HG02798 (cell line): ENCODE measurements at regions not wholly inside any gene's neighbourhood (a gene's known extent, or its start where the extent isn't known, plus 50 kb on each side); places are given as distances from the start of the nearest gene placed in this dataset.

Experiments used
- ATAC-seq: cut with Tn5 transposase; IDR thresholded peaks from one replicate; pipeline ENCODE4 v1.9.1; 2021; ENCODE audit warnings: mild to moderate bottlenecking; ENCODE audit not compliant: unreplicated experiment, poor library complexity

- no peak for ATAC-seq
These were observed 536.0 kb downstream of the NPHP4 start for GRCh38 chr1:5456090-5456811.

GRCh38 chr1:5455651-5456050 is 536.6 kb downstream of the NPHP4 start:
- ATAC-seq: no peak

GRCh38 chr1:5455056-5455455 is 537.2 kb downstream of the NPHP4 start:
- ATAC-seq: no peak

GRCh38 chr1:5453347-5453746 is 538.9 kb downstream of the NPHP4 start:
- no peak for ATAC-seq

GRCh38 chr1:5451671-5452070 is 540.6 kb downstream of the NPHP4 start:
- no peak for ATAC-seq

- ATAC-seq: no peak
These were observed 543.7 kb downstream of the NPHP4 start for GRCh38 chr1:5448486-5448885.

- no peak for ATAC-seq
These were observed 544.7 kb downstream of the NPHP4 start for GRCh38 chr1:5447503-5447960.

DNA sequence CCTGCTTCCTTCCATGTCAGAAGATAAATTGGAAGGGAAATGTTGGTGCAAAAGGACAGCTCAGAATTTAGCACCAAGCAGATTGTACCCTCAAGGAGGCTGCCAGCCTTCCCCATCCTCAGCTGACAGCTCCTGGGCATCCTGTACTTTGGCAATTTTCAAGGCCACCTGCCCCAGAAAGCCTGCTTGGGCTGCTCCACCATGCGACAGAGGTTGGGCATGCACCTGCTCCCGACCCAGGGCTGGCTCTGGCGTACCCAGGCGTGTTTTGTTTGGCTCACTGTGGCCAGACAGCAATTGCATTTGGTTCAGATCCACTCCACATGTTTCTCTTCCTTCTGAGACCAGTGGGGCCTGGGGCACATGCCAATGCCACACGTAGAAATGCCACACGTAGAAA is 547.8 kb downstream of the NPHP4 start:
- ATAC-seq: no peak

DNA sequence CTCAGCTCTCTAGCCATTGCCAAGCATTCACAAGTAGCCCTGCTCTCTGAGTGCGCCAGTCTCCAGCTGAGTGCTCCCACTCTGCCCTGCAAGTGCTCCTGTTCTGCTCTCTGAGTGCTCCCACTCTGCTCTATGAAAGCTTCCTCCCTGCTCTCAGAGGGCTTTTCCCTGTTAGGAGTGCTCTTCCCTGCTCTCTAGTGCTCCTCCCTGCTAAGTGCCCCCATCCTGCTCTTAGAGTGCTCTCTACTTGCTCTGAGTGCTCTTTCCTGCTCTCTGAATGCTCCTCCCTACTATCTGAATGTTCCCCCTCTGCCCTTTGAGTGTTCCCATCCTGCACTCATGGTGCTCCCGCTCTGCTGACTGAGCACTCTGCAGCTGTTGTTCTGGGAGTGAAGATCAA is 555.4 kb downstream of the NPHP4 start:
- no peak for ATAC-seq

DNA sequence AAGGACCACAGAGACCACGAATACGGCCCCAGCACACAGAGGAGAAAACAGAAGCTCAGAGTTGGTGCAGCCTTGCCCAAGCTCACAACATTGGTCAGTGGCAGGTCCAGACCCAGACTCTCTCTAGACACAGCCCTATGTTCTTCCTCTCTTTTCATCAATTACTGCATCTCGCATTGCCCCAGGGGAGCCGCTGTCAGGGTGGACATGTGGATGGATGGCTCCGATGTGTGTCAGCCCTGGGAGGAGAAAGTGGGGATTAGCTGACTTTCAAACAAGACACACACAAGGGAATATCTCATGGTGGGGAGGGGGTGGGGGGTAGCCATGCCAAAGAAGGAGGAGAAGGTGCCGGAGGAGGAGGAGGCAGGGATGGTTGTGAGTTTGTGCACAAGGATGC is 556.8 kb downstream of the NPHP4 start:
- ATAC-seq: no peak

GRCh38 chr1:5432436-5432835 is 559.8 kb downstream of the NPHP4 start:
- ATAC-seq: no peak

DNA sequence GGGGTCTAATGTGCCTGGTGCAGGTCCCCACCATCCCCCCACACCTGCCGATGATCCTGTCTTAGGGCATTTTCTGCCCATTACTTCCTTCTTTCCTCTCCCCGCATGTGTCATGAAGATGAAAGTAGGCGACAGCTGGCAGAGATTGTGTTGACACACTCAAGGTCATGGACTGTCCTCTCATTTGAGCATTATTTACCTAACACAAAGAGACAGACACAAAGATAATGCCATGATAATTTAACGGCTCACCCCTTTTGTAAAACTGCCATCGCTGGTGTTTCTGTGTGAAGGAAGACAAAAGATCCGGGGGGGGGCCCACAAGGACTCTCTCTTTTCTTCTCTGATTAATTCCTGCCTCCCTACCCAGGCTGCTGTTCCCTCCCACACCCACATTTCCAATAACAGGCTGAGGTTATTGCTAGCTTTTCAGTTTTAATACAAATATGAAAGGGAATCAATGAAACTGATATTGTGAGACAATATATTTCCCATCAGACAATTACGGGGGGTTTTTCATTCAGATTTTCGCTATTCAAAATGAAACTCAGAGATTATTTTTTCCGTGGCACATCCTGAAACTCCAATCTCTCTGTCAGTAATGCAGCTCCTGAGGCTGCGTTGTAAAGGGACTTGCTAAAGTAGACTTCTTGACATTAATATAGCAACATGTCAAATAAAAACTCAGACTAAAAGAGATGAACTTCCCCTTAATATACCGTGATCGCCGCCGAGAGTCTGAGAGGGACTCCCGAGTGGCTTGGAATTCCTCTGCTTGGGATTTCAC is 561.1 kb downstream of the NPHP4 start:
- no peak for ATAC-seq

DNA sequence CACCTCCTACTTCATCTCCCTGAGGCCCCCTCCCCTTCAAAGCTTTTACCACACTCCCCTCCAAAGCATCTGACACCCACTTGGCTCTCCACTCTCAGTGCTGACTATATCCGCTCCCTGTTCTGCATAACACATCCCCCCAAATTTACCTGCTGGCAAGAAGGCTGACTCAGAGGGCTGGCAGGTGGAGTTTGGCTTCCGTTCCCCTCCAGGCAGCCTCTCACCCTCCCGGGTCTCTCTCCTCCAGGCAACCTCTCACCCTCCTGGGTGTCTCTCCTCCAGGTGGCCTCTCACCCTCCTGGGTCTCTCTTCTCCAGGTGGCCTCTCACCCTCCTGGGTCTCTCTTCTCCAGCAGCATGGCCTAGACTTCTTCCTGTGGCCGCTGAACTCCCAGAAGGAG is 562.1 kb downstream of the NPHP4 start:
- no peak for ATAC-seq

DNA sequence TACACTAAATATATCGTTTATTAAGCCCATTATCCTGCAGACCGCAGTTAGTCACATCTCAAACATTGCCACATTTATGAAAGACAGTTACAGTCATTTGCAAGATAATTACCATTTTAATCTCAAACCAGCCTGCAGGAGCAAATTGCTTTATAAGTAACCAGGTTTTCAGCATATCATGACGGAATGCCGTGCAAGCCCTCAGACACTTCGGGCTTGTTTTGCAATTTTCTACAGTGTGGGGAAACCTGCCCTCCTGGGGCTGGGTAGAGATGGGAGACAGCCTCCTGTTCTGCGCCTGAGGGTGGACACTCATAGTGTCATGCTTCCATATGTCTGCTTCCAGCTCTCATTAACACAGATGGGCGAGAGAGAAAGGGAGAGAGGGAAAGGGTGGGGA is 563.9 kb downstream of the NPHP4 start:
- ATAC-seq: no peak

DNA sequence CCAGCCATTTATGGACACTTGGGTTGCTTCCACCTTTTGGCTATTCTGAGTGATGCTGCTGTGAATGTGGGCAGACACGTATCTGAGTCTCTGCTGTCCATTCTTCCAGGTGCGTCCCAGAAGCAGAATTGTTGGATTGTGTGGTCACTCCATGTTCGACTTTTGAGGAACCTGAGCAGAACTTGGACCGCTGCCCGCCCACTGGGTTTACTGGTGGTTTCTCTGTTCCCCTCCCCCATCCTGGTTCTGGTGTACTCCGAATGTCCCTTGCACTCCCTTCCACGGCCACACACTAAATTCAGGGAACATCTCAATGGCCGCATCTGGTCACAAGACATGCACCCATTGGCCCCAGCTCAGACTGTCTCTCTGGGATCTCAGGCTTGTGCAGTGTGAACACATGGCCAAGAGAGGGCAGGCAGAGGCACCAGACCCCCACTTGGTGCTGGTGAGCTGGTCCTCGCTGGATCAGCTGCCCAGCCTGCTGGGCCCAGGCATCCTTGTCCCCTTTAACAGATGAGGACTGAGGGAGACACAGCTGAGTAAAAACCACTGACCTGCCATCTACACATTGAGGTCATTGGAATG is 565.1 kb downstream of the NPHP4 start:
- ATAC-seq: no peak

GRCh38 chr1:5424802-5425703 is 567.2 kb downstream of the NPHP4 start:
- no peak for ATAC-seq

- no peak for ATAC-seq
These were observed 569.1 kb downstream of the NPHP4 start for GRCh38 chr1:5423109-5423508.

- no peak for ATAC-seq
These were observed 572.7 kb downstream of the NPHP4 start for GRCh38 chr1:5419501-5419900.

DNA sequence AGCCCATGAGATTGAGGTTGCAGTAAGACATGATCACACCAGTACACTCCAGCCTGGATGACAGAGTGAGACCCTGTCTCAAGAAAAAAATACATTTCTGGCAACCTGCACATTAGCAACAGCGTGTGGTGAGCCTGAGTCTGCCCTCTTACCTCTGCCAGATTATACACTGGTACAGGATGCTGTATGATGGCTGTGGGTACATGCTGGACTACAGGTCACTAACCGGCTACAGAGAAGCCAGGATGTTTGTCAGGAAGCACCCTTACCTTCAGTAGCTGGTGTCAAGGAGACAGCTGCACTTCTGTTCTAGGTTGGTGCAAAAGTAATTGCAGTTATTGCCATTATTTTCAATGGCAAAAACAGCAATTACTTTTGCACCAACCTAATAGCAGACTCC is 575.7 kb downstream of the NPHP4 start:
- no peak for ATAC-seq

DNA sequence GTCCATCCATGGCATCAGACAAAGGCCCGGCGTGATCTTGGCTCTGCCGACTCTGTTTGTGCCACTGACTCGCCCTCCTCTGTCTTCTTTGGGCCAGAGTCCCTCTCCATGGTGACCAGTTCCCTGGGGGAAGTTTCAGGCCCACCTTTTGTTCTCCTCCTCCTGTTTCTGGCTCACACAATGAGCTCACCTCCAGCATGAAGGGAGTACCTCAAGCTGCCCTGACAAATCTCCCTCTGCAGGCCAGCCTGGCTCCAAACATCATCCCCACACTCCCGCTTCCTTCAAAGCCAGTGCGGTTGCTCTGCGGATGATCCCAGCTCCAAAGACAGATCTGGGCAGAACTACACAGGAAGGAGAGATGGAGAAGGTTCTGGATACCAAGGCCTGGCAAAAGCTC is 576.6 kb downstream of the NPHP4 start:
- no peak for ATAC-seq
